CD4-positive, alpha-beta T cell treated with Interleukin-21 for 1 hour (primary cell): ENCODE measurements at regions not wholly inside any gene's neighbourhood (a gene's known extent, or its start where the extent isn't known, plus 50 kb on each side); places are given as distances from the start of the nearest gene placed in this dataset.

Experiments used
- DNase-seq: peaks from one replicate; pipeline ENCODE4 v3.0.0-alpha.2; 2020

DNA sequence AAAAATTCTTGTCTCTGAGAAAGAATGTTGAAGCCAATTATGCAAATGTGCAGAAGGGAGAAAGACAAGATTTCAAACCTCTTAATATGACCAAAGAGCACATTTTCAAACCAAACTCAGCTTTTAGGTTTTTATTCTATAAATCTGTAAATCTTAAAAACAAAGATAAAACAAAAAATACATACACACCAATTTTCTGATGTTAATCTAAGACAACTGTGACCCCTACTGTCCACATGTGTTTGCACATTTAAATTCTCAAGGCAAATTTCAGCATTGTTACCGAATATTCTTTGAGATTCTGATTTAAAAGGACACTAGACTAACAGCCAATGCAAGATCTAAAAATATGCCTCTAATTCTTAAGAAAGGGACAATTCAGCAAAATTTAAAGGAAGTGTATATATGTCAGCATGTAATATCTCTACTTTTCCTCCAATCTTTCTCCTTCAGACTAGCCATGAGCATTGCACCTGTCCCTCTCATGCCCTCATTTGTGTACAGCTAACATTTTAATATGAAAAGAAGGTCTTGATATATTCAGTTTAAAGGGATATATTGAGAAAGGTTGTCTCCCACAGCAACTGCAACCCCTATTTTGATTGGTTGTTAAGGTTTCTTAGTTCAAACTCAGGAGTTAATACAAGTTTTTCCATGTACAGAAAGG is 417.9 kb downstream of the IPMK start:
- no peak for DNase-seq

DNA sequence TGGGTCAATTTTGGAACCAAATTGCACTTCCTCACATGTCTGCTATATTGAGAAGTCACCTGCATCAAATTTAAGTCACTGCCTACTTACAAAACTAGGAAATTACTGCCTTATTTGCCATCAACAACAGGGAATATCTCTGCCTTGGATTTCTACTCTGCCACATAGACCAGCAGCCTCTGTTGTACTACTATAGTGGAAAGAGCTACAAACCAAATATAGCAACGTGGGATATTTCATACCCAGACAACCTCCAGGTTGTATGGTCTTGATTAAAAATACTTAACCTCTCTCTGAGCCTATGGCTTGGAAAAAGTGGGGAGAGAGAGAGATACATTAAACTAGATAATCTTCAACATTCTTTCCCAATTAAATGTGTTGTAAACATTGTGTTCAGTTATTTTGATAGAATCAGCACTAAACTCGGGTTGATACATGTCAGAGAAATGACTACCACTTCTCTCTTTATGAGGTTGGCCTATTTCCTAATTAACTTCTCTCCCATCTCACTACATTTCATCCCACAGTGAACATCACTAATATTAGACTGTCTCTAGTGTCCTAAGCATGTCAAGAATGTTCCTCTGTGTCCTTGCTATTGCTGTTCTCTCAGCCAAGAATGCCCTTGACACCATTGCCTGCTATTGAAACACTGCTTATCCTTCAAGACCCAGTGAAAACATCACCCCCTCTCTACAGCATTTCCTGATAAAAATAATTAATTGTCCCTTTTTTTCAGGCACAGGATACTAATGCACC is 421.2 kb downstream of the IPMK start:
- DNase-seq = no peak

DNA sequence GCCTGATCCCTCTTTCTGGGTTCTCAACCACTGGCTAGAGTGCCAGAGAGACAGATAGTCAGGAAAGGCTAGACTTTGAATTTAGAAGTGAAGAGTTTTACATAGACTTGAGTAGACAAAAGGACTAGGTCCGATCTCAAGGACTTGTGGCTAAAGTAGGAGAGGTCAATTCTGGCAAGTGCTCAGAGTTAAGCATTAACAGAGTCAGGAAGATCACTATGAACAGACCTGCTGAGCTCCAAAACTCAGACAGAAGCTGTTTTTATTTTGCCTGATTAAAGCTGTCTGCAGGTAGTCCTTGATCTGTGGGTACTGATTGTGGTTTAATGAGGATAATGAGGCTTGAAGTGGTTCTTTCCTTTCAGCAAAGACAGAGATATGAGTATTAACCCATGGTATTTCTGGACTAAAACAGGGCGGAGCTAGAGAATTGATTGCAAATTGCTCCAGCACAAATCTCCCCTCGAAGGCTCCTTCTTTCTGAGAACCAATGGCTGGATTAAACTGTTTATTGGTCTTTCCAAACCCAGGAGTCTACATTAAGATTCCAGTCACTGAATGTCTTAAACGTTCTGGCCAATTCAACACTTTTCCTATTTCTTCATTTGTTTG is 423.2 kb downstream of the IPMK start:
- DNase-seq = no peak

DNA sequence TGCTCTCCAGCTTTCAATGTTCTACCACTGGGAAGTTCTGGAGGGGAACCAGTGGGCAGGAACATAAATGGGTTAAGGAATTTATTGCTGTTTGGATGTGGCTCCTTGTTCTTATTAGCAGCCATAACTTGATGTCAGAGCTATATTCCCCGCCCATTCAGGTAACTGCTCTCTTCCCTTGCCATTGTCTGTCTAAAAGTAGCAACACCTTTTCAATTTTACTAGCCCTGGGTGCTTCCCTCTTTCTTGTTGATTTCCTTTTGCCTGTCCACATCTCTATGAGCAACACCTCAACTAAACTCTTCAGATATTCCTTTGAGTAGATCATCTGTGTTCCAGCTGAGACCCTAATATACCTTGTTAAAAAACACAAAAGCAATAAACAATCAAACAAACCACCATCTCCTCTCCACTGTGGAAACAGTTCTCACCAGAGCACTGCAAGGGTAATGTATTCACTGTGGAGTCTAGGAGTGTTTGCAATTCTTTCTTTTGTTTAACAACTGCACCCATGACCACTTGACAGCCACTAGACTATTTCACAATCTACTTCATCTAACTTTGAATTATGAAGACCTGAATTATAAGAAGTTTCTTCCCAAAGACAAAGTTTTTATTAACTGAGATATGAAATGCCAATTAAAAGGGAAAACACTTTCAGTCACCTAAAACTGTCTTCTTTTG is 436.7 kb downstream of the IPMK start:
- no peak for DNase-seq

GRCh38 chr10:57825015-57825414 is 442.7 kb downstream of the IPMK start:
- DNase-seq = no peak

GRCh38 chr10:57823398-57823797 is 444.3 kb downstream of the IPMK start:
- DNase-seq = no peak

DNA sequence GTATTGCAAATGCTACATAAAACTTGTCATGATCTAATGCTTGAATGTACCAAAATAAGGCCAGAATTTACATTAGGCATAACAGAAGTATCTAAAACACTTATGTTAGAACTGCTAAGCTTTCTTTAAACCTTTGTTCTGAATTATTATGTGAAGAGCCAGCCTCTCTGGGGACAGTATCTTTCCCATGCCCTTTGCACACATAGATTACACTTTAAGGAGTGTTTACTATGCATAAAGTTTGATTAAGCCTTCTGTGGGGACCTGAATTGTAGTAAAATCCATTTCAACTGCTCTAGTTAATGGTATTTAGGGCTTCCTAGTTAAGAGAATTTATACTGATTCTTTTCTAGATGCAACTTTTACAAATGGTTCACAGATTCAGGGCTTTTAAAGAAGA is 444.7 kb downstream of the IPMK start:
- DNase-seq = no peak

- no peak for DNase-seq
Measured at GRCh38 chr10:57818522-57818921, 449.2 kb downstream of the IPMK start.

GRCh38 chr10:57817741-57818140 is 450.0 kb downstream of the IPMK start:
- DNase-seq = no peak

GRCh38 chr10:57815949-57816348 is 451.7 kb downstream of the IPMK start:
- DNase-seq = no peak

DNA sequence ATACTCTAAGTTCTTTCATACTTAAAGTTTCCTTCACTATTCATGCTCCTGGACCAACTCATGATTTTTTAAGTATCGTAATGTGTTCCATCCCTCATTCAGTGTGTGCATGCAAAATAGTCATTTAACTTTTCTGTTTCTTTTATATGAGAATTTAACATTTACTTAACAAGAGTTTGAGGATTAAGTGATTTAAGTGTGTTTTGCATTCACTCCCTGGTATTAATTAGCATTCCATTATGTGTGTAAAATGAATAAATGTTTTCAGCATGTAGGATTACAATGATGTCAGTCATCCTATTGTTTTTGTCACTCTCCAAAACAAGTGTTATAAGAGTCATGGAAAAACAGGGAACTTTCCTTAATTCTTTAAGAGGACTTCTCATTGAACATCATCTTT is 457.7 kb downstream of the IPMK start:
- DNase-seq = no peak

DNA sequence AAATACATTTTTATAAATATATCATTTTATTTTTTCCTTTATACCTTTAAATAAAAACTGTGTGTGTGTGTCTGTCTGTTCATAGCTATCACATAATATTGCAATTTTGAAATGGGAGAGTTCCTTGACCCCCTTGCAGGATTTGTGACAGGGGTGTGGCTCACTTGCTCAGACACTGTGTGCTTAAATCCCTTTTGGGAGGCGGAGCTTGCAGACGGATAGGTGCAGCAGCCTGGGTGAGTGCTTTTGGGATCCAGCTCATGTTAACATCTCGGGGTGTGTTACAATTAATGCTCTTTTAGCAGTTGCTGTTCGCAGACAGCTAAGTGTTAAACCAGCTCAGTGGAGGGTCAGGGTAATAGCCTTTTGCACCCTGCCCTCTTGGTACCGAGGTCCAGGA is 459.8 kb downstream of the IPMK start:
- no peak for DNase-seq

- no peak for DNase-seq
Measured at GRCh38 chr10:57806675-57807074, 461.0 kb downstream of the IPMK start.

- DNase-seq = no peak
Measured at GRCh38 chr10:57799625-57800024, 468.1 kb downstream of the IPMK start.

DNA sequence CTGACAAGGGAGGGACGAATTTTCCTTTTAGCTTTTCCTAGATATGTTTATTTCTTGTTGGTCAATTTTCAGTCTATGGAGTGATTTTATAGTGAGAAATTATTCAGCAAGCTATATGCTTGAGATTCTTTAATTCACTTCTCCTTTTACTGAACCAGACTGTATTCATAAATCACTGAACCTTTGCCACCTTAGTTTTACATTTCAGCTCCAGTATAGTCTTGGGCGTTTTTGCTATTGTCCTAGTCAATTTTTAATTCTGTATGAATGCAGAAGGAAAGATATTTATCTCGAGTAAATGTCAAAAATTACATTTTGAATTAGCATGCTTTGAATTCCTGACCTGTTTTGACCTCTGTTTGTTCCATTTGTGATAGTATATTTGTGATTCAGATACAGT is 468.9 kb downstream of the IPMK start:
- DNase-seq = no peak

DNA sequence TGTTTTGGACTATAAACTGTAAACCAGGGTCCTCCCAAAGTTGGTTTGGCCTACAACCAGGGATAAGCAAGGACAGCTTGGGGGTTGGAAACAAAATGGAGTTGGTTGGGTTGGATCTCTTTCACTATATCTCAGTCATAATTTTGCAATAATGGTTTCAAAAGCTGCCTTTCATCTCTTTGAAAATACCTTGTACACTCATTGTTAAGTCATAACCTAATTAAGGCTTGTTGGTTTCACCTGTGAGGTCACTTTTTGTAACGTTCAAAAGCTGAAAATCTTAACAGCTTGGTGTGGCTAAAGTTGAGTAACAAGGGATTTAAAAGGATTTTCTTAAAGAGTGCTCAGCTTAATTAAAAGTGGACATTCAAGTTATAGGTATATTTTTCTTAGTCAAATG is 476.1 kb downstream of the IPMK start:
- DNase-seq = no peak

DNA sequence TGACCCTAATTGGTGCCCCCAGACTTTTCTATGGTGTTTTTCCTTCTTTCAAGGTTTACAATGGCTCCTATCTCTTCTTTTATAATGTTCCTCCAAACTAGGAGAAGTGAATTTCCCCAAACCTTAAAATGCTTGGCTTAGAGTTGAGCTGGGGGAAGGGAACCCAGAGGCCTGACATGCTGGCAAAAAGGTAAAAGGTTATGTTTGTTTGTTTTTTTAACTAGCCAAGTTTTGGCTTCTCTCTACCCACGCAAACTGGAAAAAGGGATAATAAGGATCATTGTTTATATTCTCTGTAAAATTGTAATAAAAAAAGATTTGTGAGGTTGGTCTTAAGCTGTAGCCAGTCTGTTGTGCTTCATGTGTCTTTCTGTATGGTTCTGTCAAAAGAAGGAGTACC is 477.0 kb downstream of the IPMK start:
- no peak for DNase-seq

- no peak for DNase-seq
Measured at GRCh38 chr10:57788117-57788516, 479.6 kb downstream of the IPMK start.

DNA sequence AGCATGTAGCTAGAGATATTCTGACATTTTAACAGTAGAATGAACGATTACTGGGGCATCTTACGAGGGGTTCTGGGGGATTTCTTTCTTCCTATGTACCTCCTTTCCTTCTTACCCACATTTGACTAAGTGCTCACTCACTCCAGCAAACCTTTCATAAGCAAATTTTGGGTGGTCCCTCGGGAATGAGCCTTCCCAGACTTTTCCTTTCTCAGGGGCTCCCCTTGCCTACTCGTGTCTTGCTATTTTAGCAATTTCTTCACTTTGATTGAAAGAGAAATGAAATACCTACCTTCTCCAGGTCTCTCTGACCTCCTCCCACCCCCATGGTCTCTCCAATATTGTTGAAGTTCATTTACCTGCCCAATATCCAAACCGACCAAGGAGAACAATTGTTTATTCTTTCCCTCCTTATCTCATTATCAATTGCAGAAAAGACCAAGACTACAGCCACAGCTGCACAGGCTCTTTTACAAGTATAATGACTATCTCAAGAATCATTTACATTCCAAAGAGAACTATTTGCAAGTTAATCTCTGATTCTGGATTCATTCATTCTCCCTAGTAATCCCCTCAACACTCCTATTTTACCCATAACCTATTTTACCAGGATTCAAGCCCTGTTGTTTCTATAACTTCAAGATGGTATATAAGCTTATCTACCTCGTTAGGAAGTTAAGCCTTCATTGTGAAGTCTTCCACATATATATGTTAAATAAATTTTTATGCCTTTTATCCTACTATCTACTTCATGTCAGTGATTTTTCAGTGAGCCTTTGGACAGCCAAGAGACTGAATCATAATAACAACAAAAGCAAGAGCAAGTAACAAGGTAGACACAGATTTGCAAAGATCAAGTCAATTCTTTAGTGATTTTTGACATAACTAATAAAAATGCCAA is 480.6 kb downstream of the IPMK start:
- DNase-seq = no peak

GRCh38 chr10:57786331-57786730 is 481.4 kb downstream of the IPMK start:
- no peak for DNase-seq

GRCh38 chr10:57785546-57785945 is 482.1 kb downstream of the IPMK start:
- no peak for DNase-seq

- no peak for DNase-seq
Measured at GRCh38 chr10:57785068-57785467, 482.6 kb downstream of the IPMK start.
